ENCODE measurements at regions not wholly inside any gene's neighbourhood (a gene's known extent, or its start where the extent isn't known, plus 50 kb on each side); places are given as distances from the start of the nearest gene placed in this dataset.

DNA sequence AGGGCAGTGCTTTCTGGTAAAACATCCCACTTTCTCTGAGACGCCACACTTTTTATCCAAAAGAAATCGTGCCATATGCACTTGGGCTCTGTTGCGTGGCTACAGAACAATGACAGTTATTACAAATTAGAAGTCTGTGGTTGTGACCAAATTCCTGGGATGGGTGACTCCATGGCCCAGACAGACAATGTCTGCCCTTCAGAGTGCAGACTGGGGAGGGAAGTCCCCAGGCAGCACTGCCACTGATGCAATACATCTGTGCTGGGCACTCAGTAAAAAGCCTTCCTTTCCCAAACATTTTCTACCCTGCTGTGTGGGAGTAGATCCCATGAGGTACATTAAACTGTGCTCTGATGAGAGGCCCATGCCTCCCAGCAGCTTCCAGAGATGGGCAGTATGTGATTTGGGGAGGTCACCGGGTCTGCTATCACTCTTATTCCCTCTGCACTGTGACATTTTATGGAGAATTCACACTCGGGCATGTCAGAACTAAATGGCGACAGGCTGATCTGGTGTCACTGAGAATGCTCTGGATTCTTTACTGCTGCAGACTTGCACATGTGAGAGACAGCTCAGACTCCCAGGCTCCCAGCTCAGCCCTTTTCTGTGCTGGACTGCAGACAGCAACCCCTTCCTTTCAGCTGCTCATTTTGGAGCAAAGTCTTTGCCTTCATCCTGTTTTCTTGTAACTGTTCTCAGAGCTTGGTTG lies 243.5 kb upstream of the ZNF32 start:
- in situ Hi-C loops (cut with HindIII; ENCODE audit: low sequenced_read_pairs) = no loop called here
- no peak for DNase-seq (ENCODE audit: low spot score)

DNA sequence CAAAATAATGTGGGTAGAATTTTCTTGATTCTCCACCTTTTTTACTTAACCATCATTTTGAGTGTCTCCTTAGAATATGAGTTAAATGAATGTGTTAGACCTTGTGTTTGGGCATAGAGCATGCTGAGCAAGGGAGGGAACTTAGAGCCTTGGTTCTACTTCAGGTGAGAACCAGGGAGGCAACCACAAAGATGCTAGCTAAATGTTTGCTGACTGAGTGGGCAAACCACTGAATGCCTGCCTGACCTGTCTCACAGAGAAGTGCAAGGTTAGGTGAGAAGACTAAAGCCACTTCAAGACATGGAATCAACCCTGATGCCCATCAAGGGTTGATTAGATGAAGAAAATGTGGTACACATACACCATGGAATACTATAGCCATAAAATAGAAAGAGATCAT lies 242.6 kb upstream of the ZNF32 start:
- in situ Hi-C loops (cut with HindIII; ENCODE audit: low sequenced_read_pairs) = no loop called here

DNA sequence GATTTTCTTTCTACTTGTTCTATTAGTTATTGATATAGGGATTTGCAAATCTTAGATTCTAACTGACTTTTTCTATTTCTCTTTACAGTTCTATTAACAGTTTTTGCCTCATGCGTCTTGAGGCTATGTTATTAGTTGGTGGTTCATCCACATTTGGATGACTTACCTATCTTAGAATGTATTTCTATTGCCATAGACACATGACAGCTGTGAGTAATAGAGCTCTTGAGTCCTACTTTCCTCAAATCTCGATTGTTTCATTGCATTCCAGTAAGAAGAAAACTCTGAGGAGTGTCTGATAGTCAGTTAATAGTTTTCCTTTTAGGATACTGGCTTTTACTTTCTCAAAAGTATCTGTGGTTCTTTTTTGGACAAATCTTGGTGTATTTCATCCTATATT lies 241.4 kb upstream of the ZNF32 start:
- DNase-seq (ENCODE audit: low spot score) = no peak
- in situ Hi-C loops (cut with HindIII; ENCODE audit: low sequenced_read_pairs) = no loop called here

More for the DNA sequence above, 242.6 kb upstream of the ZNF32 start:
- DNase-seq (ENCODE audit: low spot score) = no peak

DNA sequence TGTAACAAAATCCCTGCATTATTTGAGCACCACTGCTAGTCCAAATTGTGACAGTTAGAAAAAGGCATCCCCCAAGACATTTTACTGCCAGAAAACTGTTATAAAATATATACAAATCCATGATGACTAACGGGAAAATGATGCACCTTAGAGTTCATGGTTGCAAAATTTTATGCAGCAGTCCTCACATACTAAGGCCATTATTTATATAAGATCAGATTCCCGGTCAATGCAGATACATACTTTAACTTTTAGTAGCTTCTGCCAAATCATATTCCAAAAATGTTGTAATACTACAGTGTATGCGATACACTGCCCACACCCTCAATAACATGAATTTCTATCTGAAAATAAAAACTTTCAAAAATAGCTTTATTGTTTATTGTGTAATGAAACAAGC lies 239.9 kb upstream of the ZNF32 start:
- no peak for DNase-seq (ENCODE audit: low spot score)
- in situ Hi-C loops (cut with HindIII; ENCODE audit: low sequenced_read_pairs) = no loop called here

DNA sequence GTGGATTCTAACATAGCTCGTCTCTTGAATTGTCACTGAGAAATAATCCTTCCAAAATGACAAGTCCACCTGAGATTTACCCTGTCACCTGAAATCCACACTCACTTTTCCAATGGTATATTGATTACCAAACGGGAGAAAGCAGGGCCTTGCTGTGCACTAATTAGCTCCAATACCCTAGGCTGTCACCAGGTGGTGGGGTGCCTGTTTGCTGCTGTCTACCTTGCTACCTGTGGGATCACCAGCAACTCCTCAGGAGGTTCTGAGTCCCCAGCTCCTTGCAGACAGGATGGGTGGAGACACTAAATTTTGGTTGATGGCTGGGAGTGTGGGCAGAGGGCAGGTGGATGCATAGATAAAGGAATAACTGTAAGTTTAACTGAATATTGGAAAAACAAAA lies 237.2 kb upstream of the ZNF32 start:
- in situ Hi-C loops (cut with HindIII; ENCODE audit: low sequenced_read_pairs) = no loop called here
- no peak for DNase-seq (ENCODE audit: low spot score)

DNA sequence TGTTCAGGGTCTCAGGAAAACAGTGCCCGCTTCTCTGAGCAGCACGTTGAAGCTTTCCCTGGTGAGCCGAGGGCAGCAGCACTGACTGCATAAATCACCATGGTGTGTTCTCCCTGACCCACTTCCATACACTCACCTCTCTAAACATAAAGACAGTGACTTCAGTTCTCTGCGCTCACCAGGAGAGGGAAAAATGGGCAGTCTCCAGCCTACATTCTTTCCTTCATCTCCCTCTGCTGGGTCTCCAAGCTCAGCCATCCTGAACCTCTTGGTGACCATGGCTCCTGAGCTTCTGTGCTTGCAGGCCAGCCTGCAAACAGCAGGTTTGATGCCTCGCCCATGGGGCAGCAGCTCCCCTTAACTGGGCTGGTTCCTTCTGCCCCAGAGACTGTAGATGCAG lies 236.6 kb upstream of the ZNF32 start:
- DNase-seq (ENCODE audit: low spot score) = no peak
- in situ Hi-C loops (cut with HindIII; ENCODE audit: low sequenced_read_pairs) = no loop called here

DNA sequence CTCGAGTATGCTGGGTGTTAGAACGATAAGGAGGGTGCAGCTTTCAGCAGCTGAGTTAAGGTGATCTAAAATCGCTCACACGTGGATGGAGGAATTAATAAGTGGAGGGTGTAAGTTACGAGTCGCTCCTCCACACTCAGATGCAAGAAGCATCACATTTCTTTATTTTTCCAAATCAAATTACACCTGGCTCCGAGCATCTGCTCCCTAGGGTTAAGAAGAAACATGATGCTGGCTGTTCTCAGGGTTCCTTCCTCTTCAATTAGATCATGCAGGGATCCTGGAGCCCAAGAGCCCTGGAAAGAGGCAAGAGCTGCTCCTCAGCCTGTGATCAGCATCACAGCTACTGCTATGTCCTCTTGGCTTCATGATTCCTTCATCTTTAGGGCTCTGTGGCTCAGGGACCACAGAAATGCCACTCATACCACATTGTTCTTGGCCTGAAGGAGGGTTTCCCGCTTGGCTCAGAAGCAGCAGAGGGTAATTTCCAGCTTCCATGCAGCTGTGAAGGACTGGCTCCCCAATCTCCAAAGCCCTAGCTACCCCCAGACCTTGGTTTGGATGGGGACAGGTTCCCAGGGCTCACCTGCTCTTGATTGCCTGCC lies 235.9 kb upstream of the ZNF32 start:
- in situ Hi-C loops (cut with HindIII; ENCODE audit: low sequenced_read_pairs) = no loop called here
- no peak for DNase-seq (ENCODE audit: low spot score)

DNA sequence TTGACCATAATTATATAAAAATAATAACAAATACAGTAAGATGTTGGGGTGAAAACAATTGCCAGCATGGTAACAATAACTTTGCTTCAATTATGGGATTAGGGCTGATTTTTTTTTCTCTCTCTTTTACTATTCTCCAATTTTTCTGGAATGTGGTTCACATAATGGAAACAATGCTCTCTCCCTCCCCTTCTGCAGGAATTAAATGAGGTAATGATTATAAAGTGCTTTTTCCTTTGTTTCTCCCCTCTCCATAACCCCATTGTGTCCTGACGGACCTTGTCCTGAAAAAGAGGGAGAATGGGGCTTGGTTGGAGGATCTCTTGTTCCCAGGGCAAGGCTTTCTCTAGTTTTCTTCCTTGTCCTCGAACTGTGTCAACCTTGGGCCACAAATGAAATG lies 234.0 kb upstream of the ZNF32 start:
- in situ Hi-C loops (cut with HindIII; ENCODE audit: low sequenced_read_pairs) = no loop called here
- DNase-seq (ENCODE audit: low spot score) = no peak

DNA sequence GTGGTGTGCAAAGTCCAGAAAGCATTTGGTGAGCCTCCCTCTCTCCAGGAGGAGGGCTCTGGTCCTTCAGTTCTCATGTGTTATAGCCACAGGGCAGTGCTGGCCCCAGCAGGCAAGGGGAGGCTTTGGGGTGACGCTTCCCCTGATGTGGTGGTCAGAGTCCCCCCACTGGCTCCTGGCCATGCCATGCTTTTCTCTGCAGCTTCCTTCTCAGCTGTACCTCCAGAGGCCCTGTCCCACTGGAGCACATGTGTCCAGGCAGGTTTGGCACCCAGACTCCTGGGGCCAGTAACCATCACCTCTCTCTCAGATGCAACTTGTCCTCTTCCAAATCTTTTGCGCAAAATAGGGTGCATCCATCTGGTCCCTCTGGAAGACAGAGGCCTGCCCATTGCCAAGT lies 233.0 kb upstream of the ZNF32 start:
- no peak for DNase-seq (ENCODE audit: low spot score)
- in situ Hi-C loops (cut with HindIII; ENCODE audit: low sequenced_read_pairs) = no loop called here

DNA sequence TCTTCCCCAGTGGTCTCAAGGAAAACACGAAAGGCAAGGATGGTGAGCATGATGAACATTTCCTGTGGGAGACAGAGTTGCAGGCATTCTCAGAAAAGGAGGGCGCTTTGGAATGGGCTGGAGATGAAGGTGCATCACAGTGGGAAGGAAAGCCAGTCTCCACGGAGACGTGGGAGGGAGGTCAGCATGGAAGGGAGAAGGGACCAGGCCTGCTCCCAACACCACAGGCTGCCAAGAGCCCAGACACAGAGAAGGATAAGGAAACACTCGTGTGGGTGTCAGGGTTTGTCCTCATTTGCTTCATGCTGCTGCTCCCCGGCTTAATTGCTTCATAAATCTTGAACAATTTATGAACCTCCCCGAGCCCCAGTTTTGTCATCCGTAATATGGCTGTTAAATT lies 231.5 kb upstream of the ZNF32 start:
- no peak for DNase-seq (ENCODE audit: low spot score)
- in situ Hi-C loops (cut with HindIII; ENCODE audit: low sequenced_read_pairs) = no loop called here

DNA sequence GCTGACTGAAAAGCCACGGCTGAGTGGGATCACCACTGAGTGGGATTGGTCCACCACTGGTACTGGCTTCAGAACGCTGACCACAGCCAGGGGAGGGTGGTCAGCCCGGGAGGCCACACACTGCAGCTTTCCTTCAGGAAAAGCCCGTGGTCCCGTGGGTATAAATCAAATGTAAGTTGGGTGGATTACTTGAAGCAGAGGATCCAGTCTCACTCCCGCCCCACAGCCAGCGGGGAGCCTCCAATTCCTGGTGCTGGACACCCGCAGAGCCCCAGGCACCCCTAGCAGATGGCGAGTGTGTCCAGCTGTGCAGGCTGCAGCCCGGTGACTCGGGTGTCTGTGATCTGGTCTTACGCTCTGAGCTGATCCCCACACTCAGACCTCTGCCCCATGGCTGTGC lies 231.1 kb upstream of the ZNF32 start:
- in situ Hi-C loops (cut with HindIII; ENCODE audit: low sequenced_read_pairs) = no loop called here
- DNase-seq (ENCODE audit: low spot score) = no peak

DNA sequence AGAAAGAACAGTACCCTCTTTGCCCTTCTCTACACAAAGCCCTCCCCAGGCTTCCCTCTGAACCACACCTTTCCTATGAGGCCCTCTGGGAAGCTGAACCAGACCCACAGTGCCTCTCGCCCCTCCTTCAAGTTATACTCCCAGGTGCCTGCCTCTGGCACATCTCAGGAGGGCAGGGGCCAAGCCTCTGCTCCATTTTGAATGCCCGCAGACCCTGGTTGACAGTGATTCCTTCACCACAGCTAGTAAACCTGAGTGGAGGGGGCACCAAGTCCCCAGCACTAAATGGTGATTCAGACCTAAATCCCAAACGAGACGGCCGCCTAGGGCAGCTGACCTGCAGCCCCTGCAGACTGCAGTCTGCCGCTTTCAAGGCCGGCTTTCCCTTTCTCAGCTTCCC lies 230.5 kb upstream of the ZNF32 start:
- no peak for DNase-seq (ENCODE audit: low spot score)
- in situ Hi-C loops (cut with HindIII; ENCODE audit: low sequenced_read_pairs) = no loop called here

DNA sequence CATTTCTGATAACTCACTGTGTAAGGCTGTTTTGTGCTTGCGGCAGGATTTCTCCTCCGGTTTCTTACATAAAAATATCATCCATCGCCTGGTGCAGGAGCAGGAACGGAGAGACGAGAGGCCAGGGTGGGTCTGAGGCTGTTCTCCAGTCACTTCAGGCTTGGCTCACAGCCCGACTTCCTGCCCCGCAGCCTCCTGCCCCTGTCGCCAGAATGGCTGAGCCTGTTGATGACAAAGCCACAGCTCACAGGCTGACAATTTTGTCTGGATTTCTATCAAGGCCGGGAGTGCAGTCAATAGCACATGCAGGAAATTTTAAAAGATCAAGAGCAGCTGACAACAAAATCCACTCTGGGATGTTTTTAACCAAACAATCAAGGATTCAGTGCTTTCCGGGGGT lies 229.7 kb upstream of the ZNF32 start:
- no peak for DNase-seq (ENCODE audit: low spot score)
- in situ Hi-C loops (cut with HindIII; ENCODE audit: low sequenced_read_pairs) = no loop called here

DNA sequence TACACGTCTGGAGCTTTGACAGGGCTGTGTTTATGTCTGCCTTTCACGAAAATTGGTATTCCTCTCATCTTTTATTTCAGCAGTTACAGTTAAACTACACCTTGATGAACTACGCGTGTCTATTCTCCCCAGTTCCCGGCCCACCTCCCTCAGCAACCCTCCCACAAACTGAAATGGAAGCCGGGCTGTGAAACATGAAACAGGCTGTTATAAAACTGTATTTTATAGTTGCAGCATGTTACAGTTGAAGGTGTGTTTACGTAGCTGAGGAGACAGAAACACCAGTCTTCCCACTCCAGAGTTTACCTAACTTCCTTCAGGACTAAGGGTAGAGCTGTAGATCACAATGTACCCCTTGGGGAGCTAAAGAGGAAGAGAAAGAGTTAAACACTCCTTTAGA lies 228.3 kb upstream of the ZNF32 start:
- in situ Hi-C loops (cut with HindIII; ENCODE audit: low sequenced_read_pairs) = no loop called here
- no peak for DNase-seq (ENCODE audit: low spot score)

DNA sequence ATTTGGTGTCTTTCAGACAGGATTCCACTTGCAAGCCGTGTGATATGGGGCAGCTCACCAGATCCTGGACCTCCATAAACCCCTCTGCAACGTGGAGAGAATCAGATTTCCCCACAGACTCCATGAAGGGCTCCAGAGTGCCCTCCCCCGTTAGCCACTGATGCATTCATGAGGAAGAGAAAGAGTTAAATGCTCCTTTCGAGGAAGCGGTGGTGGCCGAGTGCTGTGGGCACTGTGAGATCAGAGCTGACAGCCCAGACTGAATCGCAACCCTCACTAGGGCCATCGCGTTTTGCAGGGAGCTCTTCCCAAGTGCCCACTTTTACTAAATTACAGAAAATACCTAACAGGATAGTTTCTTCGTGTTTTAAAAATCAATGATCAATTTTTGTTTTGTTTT lies 226.3 kb upstream of the ZNF32 start:
- DNase-seq (ENCODE audit: low spot score) = no peak

DNA sequence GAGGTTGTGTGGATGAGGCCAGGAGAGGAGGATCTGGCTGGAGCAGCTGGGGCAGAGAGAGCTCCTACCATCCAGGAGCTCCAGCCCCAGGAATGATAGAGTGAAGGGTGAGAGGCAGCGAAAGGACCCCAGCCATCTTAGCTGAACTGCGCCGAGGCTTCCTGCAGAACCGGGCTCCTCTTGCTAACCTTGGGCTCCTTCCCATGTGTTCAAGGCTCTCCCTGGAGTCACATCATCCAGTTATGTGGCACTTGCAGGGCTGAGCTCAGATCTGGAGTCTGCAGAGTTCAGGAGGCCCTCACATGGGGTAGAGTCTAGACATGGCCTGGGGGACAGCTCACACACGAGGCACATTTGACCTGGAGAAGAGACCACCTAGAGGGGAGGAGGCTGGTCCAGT lies 225.0 kb upstream of the ZNF32 start:
- no peak for DNase-seq (ENCODE audit: low spot score)
- in situ Hi-C loops (cut with HindIII; ENCODE audit: low sequenced_read_pairs) = no loop called here

More for the DNA sequence above, 226.3 kb upstream of the ZNF32 start:
- in situ Hi-C loops (cut with HindIII; ENCODE audit: low sequenced_read_pairs) = no loop called here

DNA sequence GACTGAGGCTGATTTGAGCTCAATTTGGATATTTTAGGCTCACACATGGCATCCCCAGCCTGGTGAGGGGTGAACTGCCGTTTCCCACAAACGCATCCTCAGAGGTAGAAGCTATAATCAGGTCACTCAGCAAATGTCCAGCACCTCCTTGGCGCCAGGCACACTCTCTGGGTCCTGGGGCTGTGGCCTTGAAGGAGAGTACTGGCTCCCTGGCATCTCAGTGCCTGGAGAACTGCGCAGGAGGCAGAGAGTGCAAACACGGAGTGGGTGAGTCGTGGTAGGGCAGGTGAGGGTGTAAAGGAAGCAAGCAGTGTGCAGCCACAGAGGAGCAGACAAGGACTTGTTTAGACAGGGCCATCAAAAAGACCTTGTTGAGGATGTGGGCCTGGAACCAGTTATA lies 224.0 kb upstream of the ZNF32 start:
- in situ Hi-C loops (cut with HindIII; ENCODE audit: low sequenced_read_pairs) = no loop called here
- no peak for DNase-seq (ENCODE audit: low spot score)

DNA sequence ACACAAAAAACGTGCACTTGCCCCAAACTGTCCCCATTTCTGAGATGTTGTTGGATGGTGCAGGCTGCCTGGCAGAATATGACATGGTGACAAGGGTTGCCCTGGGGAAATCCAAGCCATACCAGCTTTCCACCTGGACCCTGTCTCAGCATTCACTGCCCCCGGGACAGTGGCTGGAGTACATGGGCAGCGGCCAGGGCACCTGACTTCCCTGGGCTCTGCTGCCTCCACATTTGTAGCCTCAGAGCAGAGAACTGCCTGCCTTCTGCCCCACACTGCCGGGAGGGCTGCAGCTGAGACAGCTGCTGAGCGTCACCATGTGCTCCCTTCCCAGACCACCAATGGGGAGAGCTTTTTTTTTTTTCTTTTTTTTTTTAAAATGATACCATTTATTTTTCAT lies 222.9 kb upstream of the ZNF32 start:
- no peak for DNase-seq (ENCODE audit: low spot score)
- in situ Hi-C loops (cut with HindIII; ENCODE audit: low sequenced_read_pairs) = no loop called here

DNA sequence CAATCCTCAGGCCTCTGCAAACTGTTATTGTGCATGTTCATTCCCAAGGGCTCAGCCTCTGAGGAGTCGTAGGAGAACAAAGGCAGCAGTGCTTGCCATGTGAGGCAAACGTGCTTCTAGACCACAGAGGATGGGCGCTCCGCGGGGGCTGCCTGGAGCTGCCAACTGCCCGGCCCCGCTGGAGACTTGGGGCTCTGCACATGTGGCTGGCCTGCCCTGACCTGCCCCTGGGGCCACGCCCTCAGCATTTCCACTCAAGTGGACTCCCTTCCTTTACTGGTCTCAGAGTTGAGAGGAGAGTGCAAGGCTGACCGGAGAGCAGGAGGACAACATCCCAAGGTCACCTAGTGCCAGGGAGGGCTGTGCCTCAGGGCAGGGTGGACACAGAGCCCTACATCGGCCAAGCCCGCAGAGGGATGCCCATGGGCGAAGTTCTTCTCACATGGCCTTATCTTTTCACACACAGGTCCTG lies 222.3 kb upstream of the ZNF32 start:
- no peak for DNase-seq (ENCODE audit: low spot score)
- in situ Hi-C loops (cut with HindIII; ENCODE audit: low sequenced_read_pairs) = no loop called here

DNA sequence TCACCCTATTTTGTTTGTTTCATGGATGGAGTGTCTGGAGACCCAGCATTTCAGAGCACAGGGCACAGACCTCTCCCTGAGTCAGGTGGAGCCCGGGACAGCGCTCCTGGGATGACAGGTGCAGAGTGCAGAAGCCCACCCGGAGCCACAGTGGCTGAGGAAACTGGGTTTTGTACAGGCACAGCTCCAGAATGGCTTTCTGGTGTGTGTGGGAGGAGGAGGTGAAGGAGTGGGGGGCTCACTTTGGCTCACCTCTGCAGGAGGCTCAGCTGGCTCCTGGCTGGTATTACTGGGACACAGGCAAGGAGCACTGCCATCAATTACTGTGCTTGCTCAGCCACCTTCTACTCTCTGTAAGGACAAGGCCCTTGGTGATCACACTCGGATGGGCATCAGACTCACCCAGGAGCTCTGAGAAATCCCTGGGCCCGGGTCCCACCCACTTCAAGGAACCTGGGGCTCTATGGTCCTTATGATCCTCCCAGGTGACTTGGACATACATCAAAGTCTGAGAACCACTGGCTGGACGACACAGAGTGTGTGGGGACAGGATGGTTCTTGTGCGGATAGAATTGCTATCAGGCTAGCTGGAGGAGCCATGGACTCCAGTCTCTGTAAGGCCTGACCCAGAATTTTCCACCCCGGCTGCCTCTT lies 221.1 kb upstream of the ZNF32 start:
- no peak for DNase-seq (ENCODE audit: low spot score)
- in situ Hi-C loops (cut with HindIII; ENCODE audit: low sequenced_read_pairs) = no loop called here

DNA sequence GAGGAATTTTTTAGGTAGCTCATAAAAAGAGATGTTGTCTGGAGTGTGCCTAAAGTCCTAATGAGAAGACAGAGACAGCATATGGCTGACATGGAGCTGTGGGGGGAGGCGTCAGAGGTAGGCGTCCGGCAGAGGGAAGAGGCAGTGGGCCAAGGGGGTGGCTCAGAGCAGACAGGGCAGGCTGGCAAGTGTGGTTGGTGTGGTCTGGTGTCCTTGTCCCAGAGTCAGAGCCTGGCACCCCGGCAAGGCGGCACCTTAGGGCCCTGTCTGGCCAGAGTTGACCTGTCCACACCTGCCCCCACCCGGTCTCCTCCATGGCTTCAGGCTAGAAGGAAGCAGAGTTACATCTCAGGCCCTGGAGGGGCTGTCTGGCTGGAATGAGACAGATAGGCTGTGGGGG lies 220.3 kb upstream of the ZNF32 start:
- in situ Hi-C loops (cut with HindIII; ENCODE audit: low sequenced_read_pairs) = no loop called here
- DNase-seq (ENCODE audit: low spot score) = no peak

All from G401 (cell line).